ENCODE measurements at regions not wholly inside any gene's neighbourhood (a gene's known extent, or its start where the extent isn't known, plus 50 kb on each side); places are given as distances from the start of the nearest gene placed in this dataset.

DNA sequence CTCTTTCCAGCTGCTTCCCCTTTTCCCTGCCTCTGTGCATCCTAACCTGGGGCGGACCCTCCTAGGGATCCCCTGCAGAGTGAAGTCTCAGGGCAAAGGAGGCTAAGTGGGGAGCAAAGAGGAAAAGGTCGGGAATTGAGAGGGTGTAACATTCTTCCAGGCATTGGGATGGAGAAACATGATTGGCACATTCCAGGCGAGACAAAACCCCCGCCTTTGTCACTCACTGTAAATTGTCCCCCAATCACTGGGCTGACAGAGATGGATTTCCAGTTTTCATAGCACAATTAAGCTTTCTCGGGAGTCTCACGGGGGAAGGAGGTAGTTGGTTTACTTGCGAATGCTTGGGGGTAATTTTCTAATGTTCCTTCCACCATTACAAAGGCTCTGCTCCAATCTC is 74.9 kb downstream of the MIAT start:
- TF ChIP-seq, protein P1, sequence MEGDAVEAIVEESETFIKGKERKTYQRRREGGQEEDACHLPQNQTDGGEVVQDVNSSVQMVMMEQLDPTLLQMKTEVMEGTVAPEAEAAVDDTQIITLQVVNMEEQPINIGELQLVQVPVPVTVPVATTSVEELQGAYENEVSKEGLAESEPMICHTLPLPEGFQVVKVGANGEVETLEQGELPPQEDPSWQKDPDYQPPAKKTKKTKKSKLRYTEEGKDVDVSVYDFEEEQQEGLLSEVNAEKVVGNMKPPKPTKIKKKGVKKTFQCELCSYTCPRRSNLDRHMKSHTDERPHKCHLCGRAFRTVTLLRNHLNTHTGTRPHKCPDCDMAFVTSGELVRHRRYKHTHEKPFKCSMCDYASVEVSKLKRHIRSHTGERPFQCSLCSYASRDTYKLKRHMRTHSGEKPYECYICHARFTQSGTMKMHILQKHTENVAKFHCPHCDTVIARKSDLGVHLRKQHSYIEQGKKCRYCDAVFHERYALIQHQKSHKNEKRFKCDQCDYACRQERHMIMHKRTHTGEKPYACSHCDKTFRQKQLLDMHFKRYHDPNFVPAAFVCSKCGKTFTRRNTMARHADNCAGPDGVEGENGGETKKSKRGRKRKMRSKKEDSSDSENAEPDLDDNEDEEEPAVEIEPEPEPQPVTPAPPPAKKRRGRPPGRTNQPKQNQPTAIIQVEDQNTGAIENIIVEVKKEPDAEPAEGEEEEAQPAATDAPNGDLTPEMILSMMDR (IDR thresholded peaks at IDR 0.05): no peak
- ATAC-seq (ENCODE audit: low FRiP score): no peak
- no peak for DNase-seq (ENCODE audit: low spot score)

DNA sequence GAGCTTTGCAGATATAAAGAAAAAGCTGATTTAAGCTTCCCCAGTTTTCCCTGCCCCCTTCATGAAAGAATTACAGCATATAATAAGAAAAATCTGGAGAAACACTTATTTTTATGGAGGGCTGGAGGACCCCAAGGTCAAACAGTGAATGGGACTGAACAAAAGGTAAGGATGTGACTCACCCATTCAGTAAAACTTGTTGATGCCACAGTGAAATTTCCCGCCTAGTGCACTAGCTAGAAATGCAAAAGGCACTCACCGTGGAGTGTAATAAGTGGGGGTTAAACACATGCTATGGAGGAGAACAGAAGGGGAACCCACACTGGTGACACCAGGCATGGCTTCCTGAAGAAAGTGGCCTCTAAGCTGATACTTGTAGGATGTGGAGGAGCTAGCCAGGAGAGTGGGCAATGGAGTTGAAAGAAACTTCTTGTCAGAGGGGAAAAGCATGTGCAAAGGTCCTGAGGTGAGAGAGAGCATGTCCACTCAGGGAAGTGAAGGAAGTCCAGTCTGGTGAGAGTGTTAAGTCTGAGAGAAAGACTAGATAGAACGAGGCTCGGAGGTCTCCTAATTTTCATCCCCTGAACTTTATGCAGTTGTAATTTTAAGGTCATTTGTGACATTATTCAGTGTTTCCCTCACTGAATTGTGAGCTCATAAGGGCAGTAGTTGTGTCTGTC is 77.1 kb downstream of the MIAT start:
- ATAC-seq (ENCODE audit: low FRiP score): no peak
- DNase-seq (ENCODE audit: low spot score): no peak
- TF ChIP-seq, protein P1 (IDR thresholded peaks at IDR 0.05): no peak

GRCh38 chr22:26735019-26735409 is 77.6 kb downstream of the MIAT start:
- TF ChIP-seq, protein P1 (IDR thresholded peaks at IDR 0.05): no peak
- DNase-seq (ENCODE audit: low spot score) (no peak), ATAC-seq (ENCODE audit: low FRiP score) (no peak)

DNA sequence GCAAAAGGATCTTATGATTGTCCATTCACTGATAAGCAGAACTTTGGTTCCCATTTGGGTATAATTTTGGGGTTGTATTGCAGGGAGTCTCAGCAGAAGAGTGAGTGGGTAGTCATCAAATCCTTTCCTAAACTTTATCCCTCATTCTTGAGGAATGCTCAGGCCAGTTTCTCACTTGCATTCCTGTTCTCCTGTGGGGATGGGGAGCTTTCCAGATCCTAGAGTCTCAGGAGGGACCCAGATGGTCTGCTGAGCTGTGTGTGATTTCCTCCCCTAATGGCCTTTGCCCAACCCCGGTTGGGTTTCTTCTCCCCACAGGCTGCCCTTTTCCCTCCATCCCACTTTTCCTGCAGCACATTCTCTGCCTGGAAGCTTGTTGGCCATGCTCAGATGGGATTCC is 79.9 kb downstream of the MIAT start:
- ATAC-seq (ENCODE audit: low FRiP score): no peak
- TF ChIP-seq, protein P1 (IDR thresholded peaks at IDR 0.05): no peak

DNA sequence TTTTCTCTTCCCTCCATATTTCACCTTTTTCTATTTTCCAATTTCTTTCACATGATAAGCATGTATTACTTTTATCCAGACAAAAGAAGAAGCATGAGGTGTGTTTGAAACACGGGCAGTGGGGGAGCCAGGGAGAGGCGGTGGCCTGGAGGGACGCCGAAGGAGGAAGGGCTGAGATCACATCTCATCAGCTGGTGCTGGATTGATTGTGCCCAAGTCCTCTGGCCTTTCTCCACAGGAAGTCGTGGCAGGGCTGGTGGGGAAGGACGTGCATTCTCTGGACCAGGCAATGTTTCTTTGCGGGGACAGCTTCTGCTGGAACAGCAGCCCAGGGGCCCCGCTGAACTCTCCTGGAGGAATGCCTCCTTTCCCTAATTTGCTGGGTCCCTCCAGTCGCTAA is 82.9 kb downstream of the MIAT start:
- ATAC-seq (ENCODE audit: low FRiP score) (no peak), DNase-seq (ENCODE audit: low spot score) (no peak)
- TF ChIP-seq, protein P1 (IDR thresholded peaks at IDR 0.05): no peak

More for the DNA sequence above, 79.9 kb downstream of the MIAT start:
- DNase-seq (ENCODE audit: low spot score): no peak

- DNase-seq (ENCODE audit: low spot score): no peak
- TF ChIP-seq, protein P1 (IDR thresholded peaks at IDR 0.05): no peak
- no peak for ATAC-seq (ENCODE audit: low FRiP score)
These were observed 85.8 kb downstream of the MIAT start for GRCh38 chr22:26743149-26743548.
